DND-41 (cell line): ENCODE measurements at regions not wholly inside any gene's neighbourhood (a gene's known extent, or its start where the extent isn't known, plus 50 kb on each side); places are given as distances from the start of the nearest gene placed in this dataset.
"Not testable (repeated sequence)": the region's sequence is repeated elsewhere in the genome, so short reads cannot be mapped to it uniquely, and the experiment has no call there.

Experiments used
- ATAC-seq: fragments of 200-7000 bp; cut with Tn5 transposase; 3 replicates; pipeline ENCODE4 v1.9.1; 2021; ENCODE audit warnings: low read depth; ENCODE audit not compliant: insufficient read depth
- DNase-seq: peaks from one replicate; pipeline ENCODE4 v3.0.0-alpha.2; 2020
- H2AFZ ChIP-seq: 2 replicates; pipeline ENCODE4 v1.6.0; 2012; ENCODE audit warnings: low read depth, low read length
- H3K27ac ChIP-seq: 2 replicates; pipeline ENCODE4 v1.5.1; 2012; ENCODE audit warnings: low read length, inconsistent platforms
- H3K27me3 ChIP-seq: fragments of 200-600 bp; sonication (generic); 2 replicates; pipeline ENCODE4 v1.6.0; 2012; ENCODE audit warnings: low read length, mild to moderate bottlenecking, inconsistent platforms; ENCODE audit not compliant: insufficient read depth, poor library complexity
- H3K36me3 ChIP-seq: 2 replicates; pipeline ENCODE4 v1.5.1; 2012; ENCODE audit warnings: low read length, inconsistent platforms; ENCODE audit not compliant: insufficient read depth
- H3K4me1 ChIP-seq: 2 replicates; pipeline ENCODE4 v1.5.1; 2012; ENCODE audit warnings: mild to moderate bottlenecking, low read length; ENCODE audit not compliant: insufficient read depth
- H3K4me2 ChIP-seq: 2 replicates; pipeline ENCODE4 v1.6.0; 2012; ENCODE audit warnings: mild to moderate bottlenecking, moderate library complexity, low read length, inconsistent platforms; ENCODE audit not compliant: insufficient read depth
- H3K4me3 ChIP-seq, 2 experiments: fragments of 200-600 bp in 1 of 2; shearing (Covaris generic) in 1 of 2; 2 replicates each; pipeline ENCODE4 v1.5.1; 2012 to 2016; ENCODE audit warnings: inconsistent platforms in 2 of 2, low read length in 2 of 2, mild to moderate bottlenecking in 2 of 2, low read depth in 1 of 2, moderate library complexity in 1 of 2
- H3K79me2 ChIP-seq: 2 replicates; pipeline ENCODE4 v1.6.0; 2012; ENCODE audit warnings: low read length, inconsistent platforms; ENCODE audit not compliant: insufficient read depth
- H3K9ac ChIP-seq: 2 replicates; pipeline ENCODE4 v1.6.0; 2012; ENCODE audit warnings: low read depth, mild to moderate bottlenecking, inconsistent platforms, low read length, moderate library complexity
- H3K9me3 ChIP-seq: 2 replicates; pipeline ENCODE4 v1.5.1; 2012; ENCODE audit warnings: low read length, moderate library complexity, mild to moderate bottlenecking, inconsistent platforms; ENCODE audit not compliant: insufficient read depth, severe bottlenecking
- H4K20me1 ChIP-seq: 2 replicates; pipeline ENCODE4 v1.6.0; 2012; ENCODE audit warnings: low read length; ENCODE audit not compliant: insufficient read depth
- CTCF ChIP-seq: IDR thresholded peaks from 2 replicates; pipeline ENCODE4 v1.5.1; 2012; ENCODE audit warnings: borderline replicate concordance, low read length, moderate library complexity, mild to moderate bottlenecking; ENCODE audit not compliant: poor library complexity, severe bottlenecking; ENCODE audit errors: extremely low read depth
- EZH2 ChIP-seq: IDR thresholded peaks from 3 replicates; pipeline ENCODE4 v1.6.1; 2012; ENCODE audit warnings: borderline replicate concordance, low read depth, mild to moderate bottlenecking, moderate library complexity, low read length, inconsistent platforms; ENCODE audit not compliant: severe bottlenecking

- Histone ChIP-seq H3K79me2 (no peaks in the 10 kb centered on the region), H3K4me3 (no peak overlapping the region), H4K20me1 (no peaks in the 10 kb centered on the region), H3K9me3 (no peaks in the 10 kb centered on the region), H3K9ac (no peak overlapping the region), H3K27me3 (no peaks in the 10 kb centered on the region), H3K27ac (no peak overlapping the region), H3K4me2 (no peak overlapping the region), H3K36me3 (no peaks in the 10 kb centered on the region), H2AFZ (no peak overlapping the region), H3K4me1 (no peaks in the 10 kb centered on the region)
- DNase-seq (no peak), ATAC-seq (peak; percentile 53; the same call in 2 of the 3 replicates)
- TF ChIP-seq CTCF (no peak), EZH2 (no peak)
Measured at GRCh38 chr12:9364224-9365176, 156.3 kb upstream of the PZP start.

- no peak for DNase-seq
- Histone ChIP-seq H3K4me1 (no peaks in the 10 kb centered on the region), H3K27me3 (no peaks in the 10 kb centered on the region), H3K4me3 (no peak overlapping the region), H3K36me3 (no peaks in the 10 kb centered on the region), H3K27ac (no peak overlapping the region), H3K79me2 (no peaks in the 10 kb centered on the region), H4K20me1 (no peaks in the 10 kb centered on the region), H3K9ac (no peak overlapping the region), H3K4me2 (no peak overlapping the region), H2AFZ (no peak overlapping the region), H3K9me3 (no peaks in the 10 kb centered on the region)
- TF ChIP-seq EZH2: no peak
- no peak for ATAC-seq
Measured at GRCh38 chr12:9363145-9363544, 154.9 kb upstream of the PZP start.

GRCh38 chr12:9361879-9362326 lies 153.7 kb upstream of the PZP start:
- Histone ChIP-seq H3K79me2 (no peaks in the 10 kb centered on the region), H3K27ac (no peak overlapping the region)

GRCh38 chr12:9354009-9354754 lies 146.0 kb upstream of the PZP start:
- not testable (repeated sequence) for H3K4me2 ChIP-seq
- peaks cover 20% of the 10 kb centered on the region for H3K4me1 ChIP-seq

More at GRCh38 chr12:9361879-9362326, 153.7 kb upstream of the PZP start:
- no peak for TF ChIP-seq EZH2
- no peak for TF ChIP-seq CTCF
- no peak for DNase-seq
- H3K9ac ChIP-seq: no peak overlapping the region
- no peaks in the 10 kb centered on the region for H3K36me3 ChIP-seq
- no peak overlapping the region for H2AFZ ChIP-seq
- H3K4me1 ChIP-seq: no peaks in the 10 kb centered on the region
- H4K20me1 ChIP-seq: no peaks in the 10 kb centered on the region
- H3K4me2 ChIP-seq: no peak overlapping the region
- H3K4me3 ChIP-seq: no peak overlapping the region
- ATAC-seq: no peak
- no peaks in the 10 kb centered on the region for H3K9me3 ChIP-seq
- H3K27me3 ChIP-seq: no peaks in the 10 kb centered on the region

More at GRCh38 chr12:9354009-9354754, 146.0 kb upstream of the PZP start:
- not testable (repeated sequence) for H3K9ac ChIP-seq, H4K20me1 ChIP-seq, H3K36me3 ChIP-seq, H3K27ac ChIP-seq, H3K27me3 ChIP-seq, DNase-seq, ATAC-seq, H3K79me2 ChIP-seq, H3K4me3 ChIP-seq, H2AFZ ChIP-seq
- H3K9me3 ChIP-seq: peaks cover 22% of the 10 kb centered on the region
